ENCODE measurements at regions not wholly inside any gene's neighbourhood (a gene's known extent, or its start where the extent isn't known, plus 50 kb on each side); places are given as distances from the start of the nearest gene placed in this dataset.
"Not testable (repeated sequence)": the region's sequence is repeated elsewhere in the genome, so short reads cannot be mapped to it uniquely, and the experiment has no call there.

GRCh38 chr5:36418152-36418979 is 116.7 kb upstream of the RANBP3L start:
- no peaks in the 10 kb centered on the region for H3K9me3 Mint-ChIP-seq (ENCODE audit: low read depth, unreplicated experiment)
- H3K27me3 Mint-ChIP-seq (ENCODE audit: unreplicated experiment), result peaks cover 5% of the 10 kb centered on the region
- no peak for TF ChIP-seq CTCF (IDR thresholded peaks at IDR 0.05; ENCODE audit: unreplicated experiment)
- no TSS peak for BruUV-seq (replicated peaks)
- CTCF ChIA-PET, result interaction anchor here (0.6 to 1.6 kb wide), 8 partner anchors 10 to 277 kb away, joined by 3 to 6 read pairs (median 4); no protein-coding TSS in a partner anchor
- peaks cover 8% of the 10 kb centered on the region for H3K4me1 Mint-ChIP-seq (ENCODE audit: low read depth, unreplicated experiment)
- no peak overlapping the region for H3K27ac Mint-ChIP-seq (ENCODE audit: unreplicated experiment)
- intact Hi-C loops (cut with micrococcal nuclease; ENCODE audit: unreplicated experiment), result loop anchor here (5.0 kb wide), 1 partner anchor 39 kb away; no protein-coding TSS in a partner anchor
- no peak overlapping the region for H3K4me3 Mint-ChIP-seq (ENCODE audit: low read depth, unreplicated experiment)
- H3K36me3 Mint-ChIP-seq (ENCODE audit: insufficient read depth, unreplicated experiment), result no peaks in the 10 kb centered on the region
- DNase-seq, result no peak

DNA sequence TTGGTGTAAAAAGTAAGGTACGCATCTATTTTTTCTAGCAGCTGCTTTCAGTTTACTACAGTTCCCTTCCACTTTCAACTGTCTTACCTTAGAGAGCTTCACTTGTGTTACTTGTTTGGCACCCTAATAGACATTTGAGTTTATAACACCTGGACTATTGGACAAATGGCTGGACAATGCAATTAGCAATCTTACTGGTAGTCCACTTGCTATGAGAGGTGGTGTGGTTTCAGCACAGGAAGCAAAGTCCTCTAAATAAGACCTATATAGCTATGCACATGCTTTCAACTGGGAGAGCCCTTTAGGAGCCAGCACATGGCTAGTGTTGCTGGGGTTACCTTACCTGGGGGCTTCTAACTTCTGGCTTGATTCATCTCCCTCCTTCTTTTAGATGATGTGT is 119.6 kb upstream of the RANBP3L start:
- CTCF ChIA-PET, result no interaction called here
- no peaks in the 10 kb centered on the region for H3K9me3 Mint-ChIP-seq (ENCODE audit: low read depth, unreplicated experiment)
- H3K4me1 Mint-ChIP-seq (ENCODE audit: low read depth, unreplicated experiment), result peaks cover 8% of the 10 kb centered on the region
- no peak overlapping the region for H3K27ac Mint-ChIP-seq (ENCODE audit: unreplicated experiment)
- H3K27me3 Mint-ChIP-seq (ENCODE audit: unreplicated experiment), result no peaks in the 10 kb centered on the region
- no peak overlapping the region for H3K4me3 Mint-ChIP-seq (ENCODE audit: low read depth, unreplicated experiment)
- intact Hi-C loops (cut with micrococcal nuclease; ENCODE audit: unreplicated experiment), result no loop called here
- BruUV-seq (replicated peaks), result no TSS peak
- no peaks in the 10 kb centered on the region for H3K36me3 Mint-ChIP-seq (ENCODE audit: insufficient read depth, unreplicated experiment)
- DNase-seq, result no peak
- TF ChIP-seq CTCF (IDR thresholded peaks at IDR 0.05; ENCODE audit: unreplicated experiment), result no peak

- TF ChIP-seq CTCF (IDR thresholded peaks at IDR 0.05; ENCODE audit: unreplicated experiment), result no peak
- Mint-ChIP-seq H3K9me3 (ENCODE audit: low read depth, unreplicated experiment) (no peaks in the 10 kb centered on the region), H3K36me3 (ENCODE audit: insufficient read depth, unreplicated experiment) (no peaks in the 10 kb centered on the region), H3K27ac (ENCODE audit: unreplicated experiment) (no peak overlapping the region), H3K27me3 (ENCODE audit: unreplicated experiment) (no peaks in the 10 kb centered on the region), H3K4me1 (ENCODE audit: low read depth, unreplicated experiment) (no peaks in the 10 kb centered on the region), H3K4me3 (ENCODE audit: low read depth, unreplicated experiment) (no peak overlapping the region)
- intact Hi-C loops (cut with micrococcal nuclease; ENCODE audit: unreplicated experiment), result no loop called here
- no TSS peak for BruUV-seq (replicated peaks)
- CTCF ChIA-PET, result no interaction called here
- DNase-seq, result no peak
These were observed 121.2 kb upstream of the RANBP3L start for GRCh38 chr5:36422952-36423351.

GRCh38 chr5:36423578-36424307 is 122.0 kb upstream of the RANBP3L start:
- Mint-ChIP-seq H3K36me3 (ENCODE audit: insufficient read depth, unreplicated experiment) (no peaks in the 10 kb centered on the region), H3K27ac (ENCODE audit: unreplicated experiment) (no peak overlapping the region), H3K27me3 (ENCODE audit: unreplicated experiment) (no peaks in the 10 kb centered on the region), H3K4me3 (ENCODE audit: low read depth, unreplicated experiment) (no peak overlapping the region), H3K4me1 (ENCODE audit: low read depth, unreplicated experiment) (no peaks in the 10 kb centered on the region), H3K9me3 (ENCODE audit: low read depth, unreplicated experiment) (no peaks in the 10 kb centered on the region)
- CTCF ChIA-PET, result no interaction called here
- intact Hi-C loops (cut with micrococcal nuclease; ENCODE audit: unreplicated experiment), result no loop called here
- no TSS peak for BruUV-seq (replicated peaks)
- DNase-seq, result no peak
- no peak for TF ChIP-seq CTCF (IDR thresholded peaks at IDR 0.05; ENCODE audit: unreplicated experiment)

DNA sequence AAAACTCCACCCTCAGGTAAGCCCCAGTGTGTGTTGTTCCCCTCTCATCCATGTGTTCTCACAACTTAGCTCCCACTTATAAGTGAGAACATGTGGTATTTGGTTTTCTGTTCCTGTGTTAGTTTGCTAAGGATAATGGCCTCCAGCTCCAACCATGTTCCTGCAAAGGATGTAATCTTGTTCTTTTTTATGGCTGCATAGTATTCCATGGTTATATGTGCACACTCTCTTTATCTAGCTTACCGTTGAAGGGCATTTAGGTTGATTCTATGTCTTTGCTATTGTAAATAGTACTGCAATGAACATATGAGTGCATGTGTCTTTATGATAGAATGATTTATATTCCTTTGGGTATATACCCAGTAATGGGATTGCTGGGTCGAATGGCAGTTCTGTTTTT is 124.4 kb upstream of the RANBP3L start:
- H3K9me3 Mint-ChIP-seq (ENCODE audit: low read depth, unreplicated experiment); H3K4me1 Mint-ChIP-seq (ENCODE audit: low read depth, unreplicated experiment); CTCF ChIA-PET; H3K27ac Mint-ChIP-seq (ENCODE audit: unreplicated experiment); H3K4me3 Mint-ChIP-seq (ENCODE audit: low read depth, unreplicated experiment); BruUV-seq (replicated peaks); intact Hi-C loops (cut with micrococcal nuclease; ENCODE audit: unreplicated experiment); DNase-seq; H3K36me3 Mint-ChIP-seq (ENCODE audit: insufficient read depth, unreplicated experiment): not testable (repeated sequence)
- peaks cover 20% of the 10 kb centered on the region for H3K27me3 Mint-ChIP-seq (ENCODE audit: unreplicated experiment)
